Renal pelvis (tissue), 1 donor: ENCODE measurements at regions not wholly inside any gene's neighbourhood (a gene's known extent, or its start where the extent isn't known, plus 50 kb on each side); places are given as distances from the start of the nearest gene placed in this dataset.
A peak's percentile ranks its signal among the peaks of the same experiment; 100 is the strongest.
"Not testable (repeated sequence)": the region's sequence is repeated elsewhere in the genome, so short reads cannot be mapped to it uniquely, and the experiment has no call there.

Experiments used
- DNase-seq: peaks from one replicate; pipeline ENCODE4 v3.0.0-alpha.2; 2013

GRCh38 chr1:104019675-104020049 lies 270.0 kb downstream of the AMY1C start:
- no peak for DNase-seq

GRCh38 chr1:104028416-104029035 lies 278.8 kb downstream of the AMY1C start:
- DNase-seq, result no peak

- DNase-seq, result no peak
These were observed 279.8 kb downstream of the AMY1C start for GRCh38 chr1:104029456-104029970.

- no peak for DNase-seq
These were observed 307.1 kb downstream of the AMY1C start for GRCh38 chr1:104056786-104057185.

GRCh38 chr1:104057219-104057898 lies 307.7 kb downstream of the AMY1C start:
- DNase-seq, result not testable (repeated sequence)

GRCh38 chr1:104061637-104062036 lies 311.9 kb downstream of the AMY1C start:
- DNase-seq, result not testable (repeated sequence)

- DNase-seq, result no peak
These were observed 314.7 kb downstream of the AMY1C start for GRCh38 chr1:104064399-104064798.

GRCh38 chr1:104072915-104073371 lies 323.2 kb downstream of the AMY1C start:
- no peak for DNase-seq

GRCh38 chr1:104073463-104073902 lies 323.8 kb downstream of the AMY1C start:
- DNase-seq, result no peak

GRCh38 chr1:104082221-104082620 lies 332.5 kb downstream of the AMY1C start:
- no peak for DNase-seq

GRCh38 chr1:104084380-104084779 lies 334.7 kb downstream of the AMY1C start:
- no peak for DNase-seq

GRCh38 chr1:104092698-104093097 lies 343.0 kb downstream of the AMY1C start:
- no peak for DNase-seq

GRCh38 chr1:104098837-104099236 lies 349.1 kb downstream of the AMY1C start:
- DNase-seq, result no peak

- peak; percentile 5 for DNase-seq
These were observed 350.4 kb downstream of the AMY1C start for GRCh38 chr1:104100115-104100514.

- no peak for DNase-seq
These were observed 355.8 kb downstream of the AMY1C start for GRCh38 chr1:104105465-104105864.

- no peak for DNase-seq
These were observed 370.8 kb downstream of the AMY1C start for GRCh38 chr1:104120525-104120924.

GRCh38 chr1:104121271-104121670 lies 371.6 kb downstream of the AMY1C start:
- no peak for DNase-seq

- DNase-seq, result no peak
These were observed 375.6 kb downstream of the AMY1C start for GRCh38 chr1:104125266-104125665.

GRCh38 chr1:104125970-104126369 lies 376.3 kb downstream of the AMY1C start:
- no peak for DNase-seq

- peak; percentile 36 for DNase-seq
These were observed 382.8 kb downstream of the AMY1C start for GRCh38 chr1:104132382-104132973.

GRCh38 chr1:104135036-104135435 lies 385.3 kb downstream of the AMY1C start:
- DNase-seq, result not testable (repeated sequence)

- DNase-seq, result no peak
These were observed 386.9 kb downstream of the AMY1C start for GRCh38 chr1:104136621-104137020.

GRCh38 chr1:104156738-104157137 lies 407.0 kb downstream of the AMY1C start:
- no peak for DNase-seq
